GM23338 (cell line): ENCODE measurements at regions not wholly inside any gene's neighbourhood (a gene's known extent, or its start where the extent isn't known, plus 50 kb on each side); places are given as distances from the start of the nearest gene placed in this dataset.

Experiments
- CREB1 ChIP-seq: fragments of 250-450 bp; sonication (Bioruptor Pico); IDR thresholded peaks from 2 replicates; pipeline ENCODE4 v1.5.0; 2020; ENCODE audit warnings: low read depth, mild to moderate bottlenecking, moderate library complexity
- CTCF ChIP-seq, 2 experiments: fragments of 200-600 bp in 1 of 2; sonication (generic) in 1 of 2; conservative IDR thresholded peaks; 2 replicates each; pipeline versions ENCODE4 v1.5.1 to v1.6.1; 2016 to 2017; ENCODE audit warnings: antibody characterized with exemption in 2 of 2, low read depth in 2 of 2, mild to moderate bottlenecking in 2 of 2, moderate library complexity in 1 of 2
- ETS1 ChIP-seq: IDR thresholded peaks from 2 replicates; pipeline ENCODE4 v1.6.1; 2016; ENCODE audit warnings: antibody characterized with exemption
- EZH2 ChIP-seq: fragments of 200-600 bp; sonication (generic); IDR thresholded peaks from one replicate; pipeline ENCODE4 v1.8.0; 2017; ENCODE audit warnings: antibody characterized with exemption, mild to moderate bottlenecking, low read depth; ENCODE audit not compliant: unreplicated experiment
- EZH2phosphoT487 ChIP-seq: fragments of 200-600 bp; sonication (generic); IDR thresholded peaks from one replicate; pipeline ENCODE4 v1.8.1; 2018; ENCODE audit warnings: antibody characterized with exemption; ENCODE audit not compliant: unreplicated experiment
- JUNB ChIP-seq: IDR thresholded peaks from one replicate; pipeline ENCODE4 v1.6.1; 2016; ENCODE audit warnings: antibody characterized with exemption; ENCODE audit not compliant: unreplicated experiment
- NANOG ChIP-seq: IDR thresholded peaks from 2 replicates; pipeline ENCODE4 v1.6.1; 2016; ENCODE audit warnings: antibody characterized with exemption, borderline replicate concordance
- POLR2AphosphoS5 ChIP-seq: IDR thresholded peaks from 2 replicates; pipeline ENCODE4 v1.6.1; 2016; ENCODE audit warnings: antibody characterized with exemption, low read depth
- REST ChIP-seq: IDR thresholded peaks from one replicate; pipeline ENCODE4 v1.6.1; 2018; ENCODE audit warnings: antibody characterized with exemption; ENCODE audit not compliant: unreplicated experiment
- STAT1 ChIP-seq: IDR thresholded peaks from one replicate; pipeline ENCODE4 v1.6.1; 2016; ENCODE audit warnings: antibody characterized with exemption; ENCODE audit not compliant: unreplicated experiment
- ZNF114 ChIP-seq: fragments of 250-450 bp; sonication (Bioruptor Pico); IDR thresholded peaks from 2 replicates; pipeline ENCODE4 v1.5.0; 2020; ENCODE audit warnings: mild to moderate bottlenecking, moderate library complexity
- ZNF331 ChIP-seq: fragments of 250-450 bp; sonication (Bioruptor Pico); IDR thresholded peaks from 2 replicates; pipeline ENCODE4 v1.5.0; 2020; ENCODE audit warnings: low read depth, mild to moderate bottlenecking, moderate library complexity
- ZNF462 ChIP-seq: fragments of 250-450 bp; sonication (Bioruptor Pico); IDR thresholded peaks from 2 replicates; pipeline ENCODE4 v1.5.0; 2020; ENCODE audit warnings: mild to moderate bottlenecking, moderate library complexity

- no peak for TF ChIP-seq CTCF (conservative IDR thresholded peaks at IDR 0.05; ENCODE audit: low read depth in 2 of 2)
- TF ChIP-seq EZH2phosphoT487, result no peak
- TF ChIP-seq REST, result no peak
- no peak for TF ChIP-seq EZH2
- TF ChIP-seq POLR2AphosphoS5, result no peak
- no peak for TF ChIP-seq JUNB
- no peak for TF ChIP-seq ETS1
- TF ChIP-seq ZNF331, result no peak
- TF ChIP-seq STAT1, result no peak
- no peak for TF ChIP-seq CREB1 (CRISPR knock-in tag)
- no peak for TF ChIP-seq ZNF462 (CRISPR knock-in tag)
- TF ChIP-seq NANOG, result no peak
- no peak for TF ChIP-seq ZNF114 (CRISPR knock-in tag)
These were observed 55.6 kb upstream of the RGS7 start for GRCh38 chr1:241412646-241413045.
